OCI-M2 (cell line): ENCODE measurements at regions not wholly inside any gene's neighbourhood (a gene's known extent, or its start where the extent isn't known, plus 50 kb on each side); places are given as distances from the start of the nearest gene placed in this dataset.

Source experiments
- DNase-seq: peaks from one replicate; lab custom pipeline; 2025; ENCODE audit not compliant: unreplicated experiment; lab: John Stamatoyannopoulos, UW

DNA sequence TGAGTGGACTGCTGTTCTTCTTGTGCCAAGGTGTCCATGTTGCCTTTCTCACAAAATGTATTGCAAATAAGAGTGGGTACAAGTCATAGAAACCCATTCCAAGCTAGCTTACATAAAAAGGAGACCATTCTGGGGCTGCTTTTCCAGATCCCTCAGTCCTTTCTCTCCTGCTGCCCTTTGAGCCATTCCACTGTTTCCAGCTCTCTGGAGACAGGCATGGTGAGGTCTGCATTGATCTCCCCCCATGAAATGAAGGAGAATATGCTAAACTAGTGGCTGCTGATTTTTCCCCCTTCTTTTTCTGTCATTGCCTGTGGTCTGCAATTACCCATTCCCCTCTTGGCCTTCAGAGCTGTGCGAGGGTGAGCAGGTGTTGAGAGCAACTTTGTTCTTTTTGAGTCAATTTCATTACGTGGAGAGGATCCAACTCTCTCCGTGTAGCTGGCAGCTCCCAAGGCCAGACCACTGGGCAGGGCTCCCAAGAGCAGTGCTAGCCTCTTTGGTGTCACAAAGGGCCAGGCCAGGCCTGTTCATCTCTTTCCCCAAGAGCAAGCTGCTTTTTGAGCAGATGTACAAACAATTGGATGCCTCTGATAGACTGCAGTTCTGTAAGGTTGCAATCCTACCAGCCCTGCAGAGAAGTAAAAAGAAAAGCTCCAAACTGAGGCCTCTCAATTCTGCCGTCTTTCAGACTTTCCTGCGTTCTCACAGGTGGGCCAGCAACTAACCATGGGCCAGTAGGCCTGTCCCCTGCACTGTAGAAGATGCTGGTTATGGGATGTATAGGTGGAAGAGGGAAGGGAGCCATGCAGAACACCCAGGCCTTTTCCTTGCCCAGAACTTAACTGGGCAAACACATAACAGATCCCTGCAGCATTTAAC lies 96.1 kb upstream of the ARMC2 start:
- DNase-seq: no peak

DNA sequence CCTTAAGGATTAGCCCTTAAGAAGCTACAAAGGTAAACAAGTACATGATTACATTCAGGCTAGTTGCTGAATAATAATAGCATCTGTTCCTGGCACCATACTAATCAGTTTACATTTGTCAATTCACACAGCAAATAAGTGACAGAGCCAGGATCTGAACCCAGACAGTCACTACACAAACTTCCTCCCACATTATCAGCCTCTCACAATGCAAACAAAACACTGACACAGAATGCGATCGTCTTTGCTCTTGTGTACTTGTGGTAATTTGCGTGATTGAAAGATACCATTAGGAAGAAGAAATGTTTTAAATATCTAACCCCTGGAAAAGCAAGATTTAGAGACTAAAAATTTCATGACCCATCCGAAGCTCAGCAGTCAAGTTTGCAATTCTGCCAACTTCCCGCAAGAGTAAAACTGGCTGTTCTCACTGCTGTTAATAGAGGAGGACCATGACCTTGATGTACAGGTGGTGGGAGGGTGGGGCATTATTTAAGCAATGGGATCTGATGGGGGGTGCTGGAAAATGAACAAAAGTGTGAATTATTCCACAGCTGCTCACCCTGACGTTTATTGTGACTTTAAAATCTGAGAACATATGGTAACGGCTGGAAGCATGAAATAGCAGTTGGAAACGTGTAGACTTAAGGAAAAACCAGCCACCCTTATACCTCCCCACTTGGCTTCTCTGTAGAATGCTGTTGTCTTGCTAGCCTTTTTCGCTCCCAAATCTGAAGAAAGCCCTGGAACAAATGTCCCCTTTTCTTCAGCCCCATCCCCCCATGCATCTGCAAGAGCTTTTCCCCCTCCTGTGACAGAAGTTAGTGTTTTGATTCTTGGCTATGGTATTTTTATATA lies 95.3 kb upstream of the ARMC2 start:
- no peak for DNase-seq

DNA sequence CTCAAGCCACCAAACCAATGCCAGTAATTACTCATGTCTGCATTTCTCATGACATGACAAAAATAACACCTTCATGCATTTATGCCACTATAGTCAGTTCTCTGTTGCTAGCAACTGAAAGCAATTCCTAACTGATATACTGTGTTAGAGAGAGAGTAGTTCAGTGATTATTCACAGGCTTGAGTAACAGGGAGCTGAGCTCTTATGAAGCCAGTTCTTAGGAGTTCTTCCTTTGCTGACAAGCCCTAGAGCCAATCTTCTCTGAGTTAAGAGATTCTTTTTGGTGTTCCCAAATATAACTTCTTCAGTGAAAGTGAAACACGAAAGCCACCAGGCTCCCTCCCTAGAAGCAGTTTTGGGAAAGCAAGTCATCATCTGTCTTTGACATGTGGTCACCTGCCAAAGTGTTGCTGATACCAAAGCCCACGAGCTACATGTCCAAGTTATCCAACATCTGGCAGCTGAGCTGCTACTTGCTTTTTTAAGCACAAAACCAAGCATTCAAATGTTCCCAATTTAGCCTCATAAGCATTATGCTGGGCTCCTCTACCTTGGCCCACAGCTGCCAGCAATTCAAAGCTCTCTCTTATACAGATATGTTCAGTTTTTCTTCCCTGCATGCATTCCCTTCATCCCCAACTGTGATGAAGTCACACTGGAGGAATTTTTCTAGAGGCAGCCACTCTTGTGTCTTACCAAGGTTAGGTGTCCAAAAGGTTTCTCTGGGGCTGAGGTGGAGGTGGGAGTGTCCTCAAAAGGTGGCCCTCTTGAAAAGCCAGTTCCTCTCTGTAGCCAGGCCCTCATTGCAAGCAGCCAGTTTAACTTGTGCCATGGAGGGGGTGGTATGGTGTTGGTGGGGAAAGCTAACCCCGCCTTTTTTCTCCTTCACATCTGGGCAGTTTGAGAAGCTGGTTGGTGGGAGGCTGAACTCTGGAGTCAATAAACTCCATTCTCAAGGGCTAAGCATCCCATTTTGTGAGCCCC lies 92.7 kb upstream of the ARMC2 start:
- no peak for DNase-seq

DNA sequence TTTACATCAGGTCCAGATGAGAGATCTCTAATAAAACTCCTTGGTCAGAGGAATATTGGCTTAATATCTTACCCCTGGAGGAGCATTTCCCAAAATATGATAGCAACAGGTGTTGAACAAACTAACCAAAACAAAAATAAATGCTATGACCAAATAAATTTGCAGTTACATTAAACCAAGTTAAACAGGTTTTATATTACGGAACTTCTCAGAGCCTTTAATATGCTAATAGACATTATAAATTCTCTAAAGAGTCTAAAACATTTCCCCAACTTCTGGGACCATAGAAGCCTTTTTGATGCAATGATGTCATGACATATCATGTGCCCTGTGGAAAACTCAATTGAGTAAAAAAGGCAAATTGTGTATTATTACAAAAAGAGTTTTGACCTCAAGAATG lies 90.9 kb upstream of the ARMC2 start:
- no peak for DNase-seq

DNA sequence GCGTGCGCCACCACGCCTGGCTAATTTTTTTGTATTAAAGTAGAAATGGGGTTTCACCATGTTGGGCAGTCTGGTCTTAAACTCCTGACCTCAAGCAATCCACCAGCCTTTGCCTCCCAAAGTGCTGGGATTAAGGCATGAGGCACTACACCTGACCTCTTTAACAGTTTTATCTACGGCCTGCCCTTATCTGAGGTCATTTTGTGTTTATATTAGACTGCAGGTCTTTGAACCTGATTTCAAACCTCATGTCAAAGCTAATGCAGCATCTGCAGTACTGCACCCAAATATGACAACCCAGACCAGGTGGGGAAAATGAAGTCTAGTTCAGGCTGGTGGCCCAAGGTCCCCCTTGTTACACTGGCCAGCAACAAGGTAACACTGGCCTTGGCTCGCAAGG lies 89.3 kb upstream of the ARMC2 start:
- DNase-seq: no peak

DNA sequence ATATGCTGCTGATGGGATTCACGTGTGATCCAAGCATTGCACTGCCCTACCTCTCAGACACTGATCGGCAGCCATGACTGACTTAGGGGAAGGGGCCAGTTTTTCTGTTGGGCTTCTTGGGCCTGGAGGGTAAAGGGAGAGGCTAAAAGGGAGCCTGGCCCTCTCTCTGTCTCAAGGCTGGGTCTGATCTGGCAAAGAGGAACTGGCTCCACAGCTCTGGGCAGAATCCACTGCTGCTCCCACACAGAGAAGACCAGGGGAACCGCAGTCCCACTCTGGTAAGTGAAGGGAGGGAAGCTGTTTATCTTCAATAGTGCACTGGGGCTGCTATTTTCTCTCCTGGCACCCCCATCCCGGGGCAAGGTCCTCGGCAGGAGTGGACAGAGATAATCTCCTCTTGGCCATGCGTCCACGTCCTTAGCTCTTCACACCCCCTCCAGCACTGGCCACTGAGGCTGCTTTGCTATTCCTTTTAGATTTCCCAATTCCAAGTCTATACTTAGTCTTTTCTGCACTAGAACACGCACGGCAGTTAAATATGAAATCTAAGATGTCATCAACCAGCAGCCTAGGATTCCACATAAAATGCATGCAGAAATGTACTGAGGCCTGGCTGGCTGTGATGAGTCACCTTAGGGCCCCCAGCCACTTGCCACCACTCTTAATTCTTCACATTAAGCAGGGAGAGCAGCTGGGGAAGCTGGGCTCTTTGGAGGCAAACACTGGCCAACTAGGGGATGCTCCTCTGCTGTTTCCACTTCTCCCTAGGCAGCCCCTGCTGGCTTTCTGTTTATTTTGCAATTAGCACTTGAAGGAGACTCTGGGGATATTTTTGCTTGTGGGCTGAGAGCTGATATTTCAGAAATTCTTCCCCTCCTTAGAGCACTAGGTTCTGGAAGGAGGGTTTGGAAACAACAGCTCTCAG lies 87.8 kb upstream of the ARMC2 start:
- no peak for DNase-seq

DNA sequence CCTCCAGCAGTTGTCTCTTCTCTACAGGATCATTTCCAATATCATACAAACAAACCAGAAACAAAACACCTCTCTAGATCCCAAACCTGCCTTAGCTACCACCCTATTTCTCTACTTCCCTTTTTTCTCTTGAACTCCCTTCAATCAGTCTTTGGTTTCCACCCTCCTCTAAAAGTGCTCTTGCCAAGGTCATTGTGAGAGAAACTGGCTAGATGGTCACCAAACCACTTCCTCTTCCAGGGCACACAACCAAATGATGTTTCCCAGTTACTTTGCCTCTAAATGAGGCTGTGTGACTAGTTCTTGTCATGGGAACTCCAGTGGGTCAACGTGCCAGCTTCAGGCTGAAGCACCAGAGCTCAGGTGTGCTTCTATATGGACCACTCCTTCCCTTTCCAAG lies 85.8 kb upstream of the ARMC2 start:
- DNase-seq: no peak

DNA sequence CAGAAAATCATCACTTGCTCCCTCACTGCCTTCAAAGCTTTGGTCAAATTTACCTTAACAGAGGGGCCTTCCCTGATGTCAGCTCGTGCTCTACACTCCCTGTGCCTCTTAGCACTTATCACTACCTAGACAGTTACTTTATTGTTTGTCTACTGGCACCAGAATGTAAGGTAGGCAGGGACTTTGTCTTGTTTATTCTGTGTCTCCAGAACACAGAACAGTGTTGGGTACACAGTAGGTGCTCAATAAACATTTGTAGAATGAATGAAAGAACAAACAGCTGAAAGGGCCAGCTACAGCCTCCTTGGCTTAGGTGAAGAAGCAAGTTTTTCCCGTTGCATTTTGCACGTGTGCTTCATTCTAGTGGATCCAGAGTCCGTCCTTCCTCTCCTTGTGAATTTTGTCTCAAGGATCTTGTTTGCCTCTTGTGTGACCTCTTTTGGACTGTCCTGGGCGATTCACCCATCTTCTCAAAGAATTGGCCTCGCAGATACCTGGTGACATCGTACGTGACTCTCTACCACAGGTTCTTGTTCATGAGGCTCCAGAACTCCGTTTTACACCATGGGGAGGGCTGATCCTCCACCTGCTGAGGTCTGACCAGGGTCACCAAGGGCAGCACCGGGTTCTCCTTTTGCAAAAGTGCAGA lies 84.2 kb upstream of the ARMC2 start:
- no peak for DNase-seq

DNA sequence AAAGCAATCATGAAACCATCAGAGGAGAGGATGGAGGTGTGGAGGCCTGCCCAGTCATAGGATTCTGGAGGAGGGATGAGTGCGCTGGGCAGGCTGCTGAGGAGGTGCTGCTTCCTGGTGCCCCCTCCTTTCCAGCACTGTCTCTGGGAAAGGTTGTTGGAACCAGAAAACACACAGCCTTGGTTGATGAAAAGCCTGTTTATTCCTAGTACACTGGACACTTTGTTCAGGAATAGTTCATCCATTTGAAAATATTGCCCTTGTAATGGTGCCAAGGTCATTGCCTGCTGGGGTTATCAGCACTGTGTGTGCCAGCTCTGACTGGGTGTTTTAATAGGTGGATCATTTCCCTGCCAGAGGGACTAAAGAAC lies 83.7 kb upstream of the ARMC2 start:
- no peak for DNase-seq

DNA sequence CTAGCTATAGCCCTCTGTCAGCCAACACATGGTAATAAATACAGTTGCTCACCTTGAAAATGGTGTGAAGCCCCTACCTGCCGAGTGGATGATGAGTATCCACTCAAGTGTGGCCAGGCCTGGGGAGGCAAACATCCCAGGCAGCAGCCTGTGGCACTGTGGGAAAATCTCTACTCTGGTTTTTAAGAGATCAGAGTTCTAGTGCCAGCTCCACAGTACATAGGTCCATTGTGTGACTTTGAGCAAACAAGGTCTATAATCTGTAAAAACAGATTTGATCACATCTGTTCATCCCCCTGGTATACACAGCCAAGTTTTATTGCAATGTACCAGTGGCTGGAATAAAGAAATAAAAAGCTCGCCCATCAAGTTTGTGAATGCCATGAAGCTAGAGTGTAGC lies 82.7 kb upstream of the ARMC2 start:
- DNase-seq: no peak

DNA sequence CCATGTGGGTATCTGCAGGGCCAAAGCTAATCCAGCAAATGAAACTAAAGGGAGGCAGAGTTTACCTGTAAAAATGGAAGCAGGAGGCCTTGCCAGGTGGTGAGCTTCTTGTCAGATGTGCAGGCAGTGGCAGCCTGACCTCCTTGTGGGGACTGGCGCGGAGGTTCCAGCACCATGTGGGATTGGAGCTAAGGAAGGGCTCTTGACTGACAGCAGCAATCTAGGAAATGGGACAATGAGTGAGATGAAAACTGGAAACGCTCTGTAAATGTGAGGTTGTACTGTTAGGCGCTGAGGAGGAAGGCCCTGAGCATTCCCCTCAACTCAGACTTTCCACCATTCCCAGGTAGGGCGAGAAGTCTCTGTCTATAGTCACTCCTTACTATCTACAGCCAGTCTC lies 81.8 kb upstream of the ARMC2 start:
- no peak for DNase-seq

DNA sequence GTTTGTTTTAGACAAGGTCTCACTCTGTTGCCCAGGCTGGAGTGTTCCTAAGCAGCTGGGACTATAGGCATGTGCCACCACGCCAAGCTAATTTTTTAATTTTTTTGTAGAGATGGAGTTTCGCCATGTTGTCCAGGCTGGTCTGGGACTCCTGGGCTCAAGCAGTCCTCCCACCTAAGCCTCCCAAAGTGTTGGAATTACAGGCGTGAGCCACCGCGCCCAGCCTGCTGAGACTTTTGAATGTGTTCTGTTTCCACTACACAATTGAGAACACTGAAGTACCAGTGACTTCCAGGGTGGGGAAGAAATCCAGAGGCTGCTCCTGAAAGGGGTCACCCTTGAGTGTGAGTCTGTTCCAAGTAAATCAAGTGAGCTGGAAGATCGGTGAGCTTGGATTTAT lies 81.3 kb upstream of the ARMC2 start:
- DNase-seq: no peak

DNA sequence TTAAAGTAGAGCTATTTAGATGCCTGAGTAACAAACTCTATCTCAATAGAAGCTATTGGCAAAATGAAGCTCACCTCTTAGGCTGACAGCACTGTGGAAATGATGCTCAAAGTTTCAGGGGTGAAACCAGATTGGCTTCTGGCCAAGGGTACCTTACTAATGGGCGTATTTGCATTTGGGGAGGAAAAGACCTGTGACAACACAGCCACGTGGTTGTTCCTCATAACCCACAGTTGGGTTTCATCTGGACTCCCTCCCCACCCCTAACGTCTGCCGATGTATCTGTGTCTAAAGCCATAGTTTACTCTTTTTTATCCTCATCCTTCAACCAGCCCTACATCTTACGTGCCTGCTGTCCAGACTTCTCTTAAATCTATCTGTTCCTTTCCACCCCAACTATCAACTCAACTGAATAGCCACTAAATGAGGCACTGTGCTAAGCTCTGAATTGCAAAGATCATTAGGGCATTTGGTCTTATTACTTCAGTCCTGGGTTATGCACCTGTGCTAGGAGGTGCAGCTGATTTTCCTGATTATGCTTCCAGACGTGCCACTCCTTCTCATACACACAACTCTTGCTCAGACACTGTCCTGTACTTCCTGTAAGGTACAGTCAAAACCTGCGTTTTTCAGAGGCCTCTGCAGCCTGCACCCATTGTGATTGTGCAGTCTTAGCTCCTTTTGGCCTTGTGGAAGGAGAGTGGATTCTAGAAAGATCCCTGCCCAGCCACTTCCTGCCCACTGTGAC lies 80.6 kb upstream of the ARMC2 start:
- DNase-seq: no peak

DNA sequence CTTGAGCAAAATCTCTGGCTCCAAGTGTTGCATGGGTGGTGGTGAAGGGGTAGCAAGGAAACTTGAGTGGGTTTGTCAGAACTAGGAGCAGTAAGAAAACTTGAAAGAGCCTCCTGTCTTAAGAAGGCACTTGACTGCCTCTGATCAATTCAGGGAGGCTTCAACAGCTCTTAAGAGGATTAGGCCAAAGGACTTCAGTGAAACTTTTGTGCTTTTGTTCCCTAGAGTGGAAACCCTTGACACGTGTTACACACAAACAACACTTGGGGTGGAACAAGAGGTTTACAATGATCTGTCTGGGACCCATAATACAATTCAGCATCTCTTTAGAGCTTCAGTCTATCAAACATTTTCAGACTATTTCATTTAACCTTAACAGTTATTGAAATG lies 80.1 kb upstream of the ARMC2 start:
- DNase-seq: no peak

DNA sequence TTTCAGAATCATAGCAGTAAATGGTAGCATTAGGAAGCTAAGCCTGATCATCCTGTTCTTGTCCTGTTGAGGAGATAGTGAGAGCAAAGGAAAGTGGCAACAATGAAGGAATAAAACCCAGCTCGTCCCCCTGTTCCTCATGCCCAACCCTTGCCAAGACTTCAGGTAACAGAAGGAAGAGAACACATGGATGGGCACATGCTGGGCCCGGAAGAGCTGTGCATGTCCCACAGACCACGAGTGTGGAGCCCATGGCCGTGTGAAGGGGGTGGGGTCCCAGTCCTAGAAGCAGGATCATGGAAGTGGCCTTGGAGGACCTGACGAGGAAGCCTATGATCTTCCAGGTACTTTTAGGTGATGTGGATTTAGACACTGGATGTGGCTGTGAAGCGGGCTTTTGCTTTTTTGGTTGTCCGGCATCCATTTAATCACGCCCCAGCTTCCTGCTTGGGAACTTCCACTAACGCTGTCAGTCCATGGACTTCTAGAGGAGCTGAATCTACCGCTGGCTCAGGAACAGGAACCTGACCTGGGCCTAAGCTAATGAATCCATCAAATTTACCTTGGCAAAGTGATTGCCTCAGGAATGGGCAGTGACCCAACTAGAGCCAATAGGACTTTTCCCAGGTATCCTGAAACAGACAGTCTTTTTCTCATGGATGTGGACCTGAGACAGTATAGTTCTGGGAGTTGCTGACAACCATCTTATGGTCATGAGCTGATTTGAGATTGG lies 79.3 kb upstream of the ARMC2 start:
- no peak for DNase-seq

DNA sequence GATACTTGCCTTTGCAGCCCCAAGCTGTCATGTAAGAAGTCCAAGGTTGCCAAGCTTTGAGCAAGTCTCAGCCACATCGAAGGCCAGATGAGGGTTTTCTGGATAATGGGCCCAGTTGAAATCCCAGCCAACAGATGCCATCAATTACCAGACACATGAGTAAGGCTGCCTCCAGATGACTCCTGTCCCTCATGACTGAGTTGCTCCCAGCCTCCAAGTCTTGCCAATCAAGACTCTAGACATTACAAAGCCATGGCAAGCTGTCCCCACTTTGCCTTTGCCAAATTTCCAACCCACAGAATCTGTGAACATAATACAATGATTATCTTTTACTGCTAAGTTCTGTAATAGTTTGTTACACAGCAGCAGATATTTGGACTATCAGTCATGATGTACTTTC lies 76.8 kb upstream of the ARMC2 start:
- no peak for DNase-seq

DNA sequence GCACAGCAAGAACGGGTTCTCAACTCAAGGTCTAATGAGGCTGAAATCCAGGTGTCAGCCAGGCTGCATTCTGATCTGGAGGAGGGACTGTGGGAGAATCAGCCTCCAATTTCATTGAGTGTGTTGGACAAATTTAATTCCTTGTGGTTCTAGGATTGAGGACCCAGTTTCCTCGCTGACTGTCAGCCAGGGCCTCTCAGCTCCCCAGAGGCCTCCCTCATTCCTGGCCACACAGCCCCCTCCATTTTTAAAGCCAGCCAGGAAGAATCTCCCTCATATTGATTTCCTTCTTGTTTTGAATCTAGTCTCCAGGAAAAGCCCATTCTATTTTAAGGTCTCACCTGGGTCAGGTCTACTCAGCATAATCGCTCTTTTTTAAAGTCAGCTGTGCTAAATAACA lies 73.7 kb upstream of the ARMC2 start:
- DNase-seq: no peak

DNA sequence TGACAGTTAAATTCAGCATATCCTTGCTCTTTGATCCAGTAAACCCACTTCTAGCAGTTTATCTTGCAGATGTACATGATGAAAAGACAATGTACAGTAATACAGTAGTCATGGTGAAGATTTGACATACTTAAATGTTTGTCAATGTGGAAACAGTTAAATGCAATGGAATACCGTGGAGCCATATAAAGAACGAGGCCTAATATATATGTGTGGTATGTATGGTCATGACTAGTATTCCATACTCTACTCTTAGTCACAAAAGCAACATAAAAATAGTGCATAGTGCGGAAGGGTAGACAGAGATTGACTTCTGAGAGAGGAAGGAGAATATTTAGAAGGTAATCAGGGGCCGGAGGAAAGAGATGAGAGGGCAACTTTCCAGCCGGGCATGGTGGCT lies 70.7 kb upstream of the ARMC2 start:
- no peak for DNase-seq
